HepG2 (cell line): ENCODE measurements at regions not wholly inside any gene's neighbourhood (a gene's known extent, or its start where the extent isn't known, plus 50 kb on each side); places are given as distances from the start of the nearest gene placed in this dataset.

ENCODE experiments used
- LCORL ChIP-seq, 2 experiments: fragments of 450-650 bp in 1 of 2; sonication (generic) in 1 of 2; formaldehyde crosslinking in 1 of 2; IDR thresholded peaks; 2 replicates each; pipeline versions ENCODE4 v1.5.0 to v1.6.1; 2017 to 2020; ENCODE audit warnings: antibody characterized with exemption in 1 of 2, missing genetic modification reagents in 1 of 2
- SKI ChIP-seq: fragments of 450-650 bp; IDR thresholded peaks from one replicate; pipeline ENCODE4 v1.6.1; 2018; ENCODE audit warnings: mild to moderate bottlenecking; ENCODE audit not compliant: partially characterized antibody
- TF ChIP-seq, protein P1 (sequence below): sonication (generic); formaldehyde crosslinking; IDR thresholded peaks from 2 replicates; pipeline ENCODE4 v1.4.0; 2020; ENCODE audit warnings: mild to moderate bottlenecking, missing genetic modification reagents, borderline replicate concordance
- TF ChIP-seq, protein P2 (sequence below): sonication (generic); formaldehyde crosslinking; IDR thresholded peaks from 2 replicates; pipeline ENCODE4 v1.5.1; 2020; ENCODE audit warnings: missing genetic modification reagents, mild to moderate bottlenecking, borderline replicate concordance
- TF ChIP-seq, protein P3 (sequence below): sonication (generic); formaldehyde crosslinking; IDR thresholded peaks from 2 replicates; pipeline ENCODE4 v1.4.0; 2020; ENCODE audit warnings: missing genetic modification reagents, low read depth, mild to moderate bottlenecking, borderline replicate concordance
- TF ChIP-seq, protein P4 (sequence below): sonication (generic); formaldehyde crosslinking; IDR thresholded peaks from 2 replicates; pipeline ENCODE4 v1.8.0; 2022; ENCODE audit warnings: mild to moderate bottlenecking, missing genetic modification reagents; ENCODE audit not compliant: insufficient replicate concordance

DNA sequence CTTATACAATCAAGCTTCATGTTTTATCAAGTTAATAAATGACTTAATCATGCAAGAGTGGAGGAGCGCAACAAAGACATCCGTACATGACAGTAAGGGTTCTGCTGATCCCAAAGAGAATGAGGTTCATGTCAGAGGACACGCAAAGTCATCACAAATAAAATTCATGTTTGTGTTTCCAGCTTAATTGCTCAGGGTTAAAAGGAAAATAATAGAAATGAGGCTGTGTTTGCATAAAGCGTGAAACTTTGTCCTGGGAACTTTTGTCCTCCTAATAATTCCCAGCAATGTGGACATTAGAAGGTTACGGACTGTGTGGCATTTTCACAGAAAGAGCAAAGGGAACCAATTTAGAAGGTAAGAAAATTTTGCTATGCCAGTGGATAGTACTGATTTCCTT is 237.3 kb downstream of the INHBA start (continued):
- TF ChIP-seq, protein P1, sequence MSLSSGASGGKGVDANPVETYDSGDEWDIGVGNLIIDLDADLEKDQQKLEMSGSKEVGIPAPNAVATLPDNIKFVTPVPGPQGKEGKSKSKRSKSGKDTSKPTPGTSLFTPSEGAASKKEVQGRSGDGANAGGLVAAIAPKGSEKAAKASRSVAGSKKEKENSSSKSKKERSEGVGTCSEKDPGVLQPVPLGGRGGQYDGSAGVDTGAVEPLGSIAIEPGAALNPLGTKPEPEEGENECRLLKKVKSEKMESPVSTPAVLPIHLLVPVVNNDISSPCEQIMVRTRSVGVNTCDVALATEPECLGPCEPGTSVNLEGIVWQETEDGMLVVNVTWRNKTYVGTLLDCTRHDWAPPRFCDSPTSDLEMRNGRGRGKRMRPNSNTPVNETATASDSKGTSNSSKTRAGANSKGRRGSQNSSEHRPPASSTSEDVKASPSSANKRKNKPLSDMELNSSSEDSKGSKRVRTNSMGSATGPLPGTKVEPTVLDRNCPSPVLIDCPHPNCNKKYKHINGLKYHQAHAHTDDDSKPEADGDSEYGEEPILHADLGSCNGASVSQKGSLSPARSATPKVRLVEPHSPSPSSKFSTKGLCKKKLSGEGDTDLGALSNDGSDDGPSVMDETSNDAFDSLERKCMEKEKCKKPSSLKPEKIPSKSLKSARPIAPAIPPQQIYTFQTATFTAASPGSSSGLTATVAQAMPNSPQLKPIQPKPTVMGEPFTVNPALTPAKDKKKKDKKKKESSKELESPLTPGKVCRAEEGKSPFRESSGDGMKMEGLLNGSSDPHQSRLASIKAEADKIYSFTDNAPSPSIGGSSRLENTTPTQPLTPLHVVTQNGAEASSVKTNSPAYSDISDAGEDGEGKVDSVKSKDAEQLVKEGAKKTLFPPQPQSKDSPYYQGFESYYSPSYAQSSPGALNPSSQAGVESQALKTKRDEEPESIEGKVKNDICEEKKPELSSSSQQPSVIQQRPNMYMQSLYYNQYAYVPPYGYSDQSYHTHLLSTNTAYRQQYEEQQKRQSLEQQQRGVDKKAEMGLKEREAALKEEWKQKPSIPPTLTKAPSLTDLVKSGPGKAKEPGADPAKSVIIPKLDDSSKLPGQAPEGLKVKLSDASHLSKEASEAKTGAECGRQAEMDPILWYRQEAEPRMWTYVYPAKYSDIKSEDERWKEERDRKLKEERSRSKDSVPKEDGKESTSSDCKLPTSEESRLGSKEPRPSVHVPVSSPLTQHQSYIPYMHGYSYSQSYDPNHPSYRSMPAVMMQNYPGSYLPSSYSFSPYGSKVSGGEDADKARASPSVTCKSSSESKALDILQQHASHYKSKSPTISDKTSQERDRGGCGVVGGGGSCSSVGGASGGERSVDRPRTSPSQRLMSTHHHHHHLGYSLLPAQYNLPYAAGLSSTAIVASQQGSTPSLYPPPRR, result no peak
- TF ChIP-seq SKI (no peak), LCORL (IDR thresholded peaks at IDR 0.05) (no peak), LCORL (CRISPR knock-in tag; IDR thresholded peaks at IDR 0.05) (no peak)
- TF ChIP-seq, protein P2, sequence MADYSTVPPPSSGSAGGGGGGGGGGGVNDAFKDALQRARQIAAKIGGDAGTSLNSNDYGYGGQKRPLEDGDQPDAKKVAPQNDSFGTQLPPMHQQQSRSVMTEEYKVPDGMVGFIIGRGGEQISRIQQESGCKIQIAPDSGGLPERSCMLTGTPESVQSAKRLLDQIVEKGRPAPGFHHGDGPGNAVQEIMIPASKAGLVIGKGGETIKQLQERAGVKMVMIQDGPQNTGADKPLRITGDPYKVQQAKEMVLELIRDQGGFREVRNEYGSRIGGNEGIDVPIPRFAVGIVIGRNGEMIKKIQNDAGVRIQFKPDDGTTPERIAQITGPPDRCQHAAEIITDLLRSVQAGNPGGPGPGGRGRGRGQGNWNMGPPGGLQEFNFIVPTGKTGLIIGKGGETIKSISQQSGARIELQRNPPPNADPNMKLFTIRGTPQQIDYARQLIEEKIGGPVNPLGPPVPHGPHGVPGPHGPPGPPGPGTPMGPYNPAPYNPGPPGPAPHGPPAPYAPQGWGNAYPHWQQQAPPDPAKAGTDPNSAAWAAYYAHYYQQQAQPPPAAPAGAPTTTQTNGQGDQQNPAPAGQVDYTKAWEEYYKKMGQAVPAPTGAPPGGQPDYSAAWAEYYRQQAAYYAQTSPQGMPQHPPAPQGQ (CRISPR knock-in tag), result no peak
- TF ChIP-seq, protein P3, sequence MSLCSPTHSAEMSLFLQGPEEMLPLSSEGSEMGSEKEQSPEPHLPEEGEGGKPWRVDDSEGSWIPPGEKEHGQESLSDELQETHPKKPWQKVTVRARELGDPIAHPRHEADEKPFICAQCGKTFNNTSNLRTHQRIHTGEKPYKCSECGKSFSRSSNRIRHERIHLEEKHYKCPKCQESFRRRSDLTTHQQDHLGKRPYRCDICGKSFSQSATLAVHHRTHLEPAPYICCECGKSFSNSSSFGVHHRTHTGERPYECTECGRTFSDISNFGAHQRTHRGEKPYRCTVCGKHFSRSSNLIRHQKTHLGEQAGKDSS (CRISPR knock-in tag), result no peak
- TF ChIP-seq, protein P4, sequence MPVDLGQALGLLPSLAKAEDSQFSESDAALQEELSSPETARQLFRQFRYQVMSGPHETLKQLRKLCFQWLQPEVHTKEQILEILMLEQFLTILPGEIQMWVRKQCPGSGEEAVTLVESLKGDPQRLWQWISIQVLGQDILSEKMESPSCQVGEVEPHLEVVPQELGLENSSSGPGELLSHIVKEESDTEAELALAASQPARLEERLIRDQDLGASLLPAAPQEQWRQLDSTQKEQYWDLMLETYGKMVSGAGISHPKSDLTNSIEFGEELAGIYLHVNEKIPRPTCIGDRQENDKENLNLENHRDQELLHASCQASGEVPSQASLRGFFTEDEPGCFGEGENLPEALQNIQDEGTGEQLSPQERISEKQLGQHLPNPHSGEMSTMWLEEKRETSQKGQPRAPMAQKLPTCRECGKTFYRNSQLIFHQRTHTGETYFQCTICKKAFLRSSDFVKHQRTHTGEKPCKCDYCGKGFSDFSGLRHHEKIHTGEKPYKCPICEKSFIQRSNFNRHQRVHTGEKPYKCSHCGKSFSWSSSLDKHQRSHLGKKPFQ, result no peak
